ENCODE measurements at regions not wholly inside any gene's neighbourhood (a gene's known extent, or its start where the extent isn't known, plus 50 kb on each side); places are given as distances from the start of the nearest gene placed in this dataset.
"Not testable (repeated sequence)": the region's sequence is repeated elsewhere in the genome, so short reads cannot be mapped to it uniquely, and the experiment has no call there.

DNA sequence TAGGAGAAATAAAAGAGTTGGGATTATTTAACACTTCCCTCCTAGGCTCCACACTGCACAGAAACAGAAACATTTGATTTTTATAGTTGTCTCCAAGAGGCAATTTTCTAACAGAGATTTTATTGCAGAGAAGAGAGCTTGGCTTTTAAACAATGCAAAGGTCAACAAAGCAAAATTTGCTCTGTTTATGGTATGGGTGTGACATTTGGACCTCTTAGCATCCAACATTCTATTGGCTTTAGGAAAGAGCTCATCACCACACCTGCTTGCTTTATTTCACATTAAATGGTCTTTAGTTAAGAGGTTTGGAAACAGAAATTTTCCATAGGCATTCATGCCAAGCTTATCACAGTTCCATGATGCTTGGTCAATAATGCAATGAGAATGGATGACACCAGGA lies 1520.7 kb downstream of the KHDRBS2 start:
- TF ChIP-seq, protein P1, sequence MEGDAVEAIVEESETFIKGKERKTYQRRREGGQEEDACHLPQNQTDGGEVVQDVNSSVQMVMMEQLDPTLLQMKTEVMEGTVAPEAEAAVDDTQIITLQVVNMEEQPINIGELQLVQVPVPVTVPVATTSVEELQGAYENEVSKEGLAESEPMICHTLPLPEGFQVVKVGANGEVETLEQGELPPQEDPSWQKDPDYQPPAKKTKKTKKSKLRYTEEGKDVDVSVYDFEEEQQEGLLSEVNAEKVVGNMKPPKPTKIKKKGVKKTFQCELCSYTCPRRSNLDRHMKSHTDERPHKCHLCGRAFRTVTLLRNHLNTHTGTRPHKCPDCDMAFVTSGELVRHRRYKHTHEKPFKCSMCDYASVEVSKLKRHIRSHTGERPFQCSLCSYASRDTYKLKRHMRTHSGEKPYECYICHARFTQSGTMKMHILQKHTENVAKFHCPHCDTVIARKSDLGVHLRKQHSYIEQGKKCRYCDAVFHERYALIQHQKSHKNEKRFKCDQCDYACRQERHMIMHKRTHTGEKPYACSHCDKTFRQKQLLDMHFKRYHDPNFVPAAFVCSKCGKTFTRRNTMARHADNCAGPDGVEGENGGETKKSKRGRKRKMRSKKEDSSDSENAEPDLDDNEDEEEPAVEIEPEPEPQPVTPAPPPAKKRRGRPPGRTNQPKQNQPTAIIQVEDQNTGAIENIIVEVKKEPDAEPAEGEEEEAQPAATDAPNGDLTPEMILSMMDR (IDR thresholded peaks at IDR 0.05), result not testable (repeated sequence)
- not testable (repeated sequence) for TF ChIP-seq POLR2AphosphoS5, POLR2A (IDR thresholded peaks at IDR 0.05)

All from prostate gland (tissue), 2 donors.